H9 (cell line): ENCODE measurements at regions not wholly inside any gene's neighbourhood (a gene's known extent, or its start where the extent isn't known, plus 50 kb on each side); places are given as distances from the start of the nearest gene placed in this dataset.

Source experiments
- DNase-seq: peaks from one replicate; pipeline ENCODE4 v3.0.0-alpha.2; 2017
- H2AFZ ChIP-seq: one replicate; pipeline ENCODE4 v1.6.1; 2013; ENCODE audit warnings: mild to moderate bottlenecking, low read length, control low read depth, moderate library complexity
- H2AK5ac ChIP-seq: 2 replicates; pipeline ENCODE4 v1.6.1; 2013; ENCODE audit warnings: low read length, control low read depth, mixed read lengths; ENCODE audit not compliant: insufficient read length
- H2BK120ac ChIP-seq: one replicate; pipeline ENCODE4 v1.6.1; 2013; ENCODE audit warnings: low read depth, mild to moderate bottlenecking, low read length, control low read depth, inconsistent platforms; ENCODE audit not compliant: poor library complexity, severe bottlenecking
- H2BK12ac ChIP-seq: 2 replicates; pipeline ENCODE4 v1.6.1; 2013; ENCODE audit warnings: low read length, control low read depth, mixed read lengths, low read depth; ENCODE audit not compliant: insufficient read length
- H2BK15ac ChIP-seq: 2 replicates; pipeline ENCODE4 v1.6.1; 2013; ENCODE audit warnings: low read depth, low read length, control low read depth
- H2BK20ac ChIP-seq: one replicate; pipeline ENCODE4 v1.6.1; 2013; ENCODE audit warnings: low read depth, mild to moderate bottlenecking, low read length, control low read depth, inconsistent platforms; ENCODE audit not compliant: poor library complexity, severe bottlenecking
- H2BK5ac ChIP-seq: 2 replicates; pipeline ENCODE4 v1.6.1; 2013; ENCODE audit warnings: low read length, control low read depth, mixed read lengths; ENCODE audit not compliant: insufficient read length
- H3K14ac ChIP-seq: 2 replicates; pipeline ENCODE4 v1.6.1; 2013; ENCODE audit warnings: low read length, control low read depth; ENCODE audit not compliant: insufficient read depth
- H3K18ac ChIP-seq: 2 replicates; pipeline ENCODE4 v1.6.1; 2013; ENCODE audit warnings: low read depth, mild to moderate bottlenecking, mixed read lengths, low read length, control low read depth; ENCODE audit not compliant: insufficient read length
- H3K23ac ChIP-seq: 2 replicates; pipeline ENCODE4 v1.6.1; 2013; ENCODE audit warnings: low read length, control low read depth, mixed read lengths, low read depth; ENCODE audit not compliant: insufficient read length
- H3K23me2 ChIP-seq: 2 replicates; pipeline ENCODE4 v1.6.1; 2013; ENCODE audit warnings: low read depth, mild to moderate bottlenecking, mixed read lengths, low read length, control low read depth; ENCODE audit not compliant: insufficient read length, poor library complexity, severe bottlenecking
- H3K27ac ChIP-seq: 2 replicates; pipeline ENCODE4 v1.5.1; 2013; ENCODE audit warnings: low read length, control low read depth, mixed read lengths, low read depth; ENCODE audit not compliant: insufficient read length
- H3K27me3 ChIP-seq: 2 replicates; pipeline ENCODE4 v1.6.1; 2013; ENCODE audit warnings: low read length, control low read depth, inconsistent platforms; ENCODE audit not compliant: insufficient read depth
- H3K4ac ChIP-seq: 2 replicates; pipeline ENCODE4 v1.6.1; 2013; ENCODE audit warnings: low read depth, mild to moderate bottlenecking, control low read depth, inconsistent platforms, low read length, moderate library complexity
- H3K4me1 ChIP-seq: 2 replicates; pipeline ENCODE4 v1.6.1; 2013; ENCODE audit warnings: low read length, control low read depth, inconsistent platforms; ENCODE audit not compliant: insufficient read depth
- H3K4me2 ChIP-seq: 2 replicates; pipeline ENCODE4 v1.6.1; 2013; ENCODE audit warnings: low read length, control low read depth, mixed read lengths; ENCODE audit not compliant: insufficient read length, insufficient read depth
- H3K56ac ChIP-seq: 2 replicates; pipeline ENCODE4 v1.6.1; 2013; ENCODE audit warnings: low read depth, mild to moderate bottlenecking, mixed read lengths, low read length, control low read depth; ENCODE audit not compliant: insufficient read length
- H3K79me1 ChIP-seq: 2 replicates; pipeline ENCODE4 v1.6.1; 2013; ENCODE audit warnings: low read depth, mild to moderate bottlenecking, moderate library complexity, low read length, control low read depth, inconsistent platforms; ENCODE audit not compliant: insufficient read depth, poor library complexity, severe bottlenecking
- H3K79me2 ChIP-seq: 2 replicates; pipeline ENCODE4 v1.6.1; 2013; ENCODE audit warnings: low read length, control low read depth, inconsistent platforms; ENCODE audit not compliant: insufficient read depth
- H3K9ac ChIP-seq: 2 replicates; pipeline ENCODE4 v1.6.1; 2013; ENCODE audit warnings: low read length, control low read depth, mixed read lengths; ENCODE audit not compliant: insufficient read length; ENCODE audit errors: extremely low read depth
- H3K9me3 ChIP-seq: one replicate; pipeline ENCODE4 v1.6.1; 2013; ENCODE audit warnings: low read depth, low read length, inconsistent platforms; ENCODE audit not compliant: control insufficient read depth
- H3T11ph ChIP-seq: one replicate; pipeline ENCODE4 v1.6.1; 2013; ENCODE audit warnings: mild to moderate bottlenecking, low read length, control low read depth, inconsistent platforms
- H4K20me1 ChIP-seq: one replicate; pipeline ENCODE4 v1.6.1; 2013; ENCODE audit not compliant: control insufficient read depth, insufficient read length, insufficient read depth
- H4K5ac ChIP-seq: 2 replicates; pipeline ENCODE4 v1.6.1; 2013; ENCODE audit warnings: low read depth, mild to moderate bottlenecking, mixed read lengths, low read length, control low read depth; ENCODE audit not compliant: insufficient read length
- H4K8ac ChIP-seq: replicated peaks from 2 replicates; pipeline ENCODE4 v1.6.1; 2013; ENCODE audit warnings: low read length, control low read depth, mixed read lengths, low read depth; ENCODE audit not compliant: insufficient read length
- H4K91ac ChIP-seq: 2 replicates; pipeline ENCODE4 v1.6.1; 2013; ENCODE audit warnings: low read depth, mild to moderate bottlenecking, moderate library complexity, mixed read lengths, low read length, control low read depth; ENCODE audit not compliant: insufficient read length
- H3K27ac Mint-ChIP-seq, 3 experiments: 2 replicates in 2 of 3; 3 replicates in 1 of 3; pipeline ENCODE4 v1.8.0; 2020 to 2021; ENCODE audit warnings: mixed read lengths in 3 of 3, mild to moderate bottlenecking in 1 of 3, moderate library complexity in 1 of 3
- H3K27me3 Mint-ChIP-seq: 2 replicates; pipeline ENCODE4 v1.8.0; 2021; ENCODE audit warnings: low read depth, mild to moderate bottlenecking, moderate library complexity, mixed read lengths
- H3K36me3 Mint-ChIP-seq, 3 experiments: 2 replicates in 2 of 3; 3 replicates in 1 of 3; pipeline ENCODE4 v1.8.0; 2020 to 2021; ENCODE audit warnings: low read depth in 3 of 3, mixed read lengths in 3 of 3; ENCODE audit not compliant: insufficient read depth in 1 of 3
- H3K4me1 Mint-ChIP-seq, 2 experiments: 2 replicates each; pipeline ENCODE4 v1.8.0; 2020; ENCODE audit warnings: mixed read lengths in 2 of 2
- H3K4me3 Mint-ChIP-seq, 2 experiments: 2 replicates in 1 of 2; 3 replicates in 1 of 2; pipeline ENCODE4 v1.8.0; 2020 to 2021; ENCODE audit warnings: mild to moderate bottlenecking in 2 of 2, mixed read lengths in 2 of 2, moderate library complexity in 1 of 2
- H3K9me3 Mint-ChIP-seq, 2 experiments: 2 replicates in 1 of 2; 3 replicates in 1 of 2; pipeline ENCODE4 v1.8.0; 2020; ENCODE audit warnings: mild to moderate bottlenecking in 2 of 2, mixed read lengths in 2 of 2, moderate library complexity in 1 of 2
- WGBS: extraction: QIAGEN DNeasy Blood & Tissue Kit; methylation state at CpG from one replicate; pipeline ENCODE4 v1.1.7; 2013; ENCODE audit warnings: missing lambda C conversion rate, low lambda C conversion rate, mixed read lengths; ENCODE audit not compliant: insufficient read length; ENCODE audit errors: extremely low coverage; 5-methylcytosine and 5-hydroxymethylcytosine counted together
- TF ChIP-seq, protein P1 (sequence below): fragments of 200-600 bp; sonication (generic); conservative IDR thresholded peaks from 3 replicates; pipeline ENCODE4 v1.8.0; 2021; ENCODE audit warnings: antibody characterized with exemption, mild to moderate bottlenecking

DNA sequence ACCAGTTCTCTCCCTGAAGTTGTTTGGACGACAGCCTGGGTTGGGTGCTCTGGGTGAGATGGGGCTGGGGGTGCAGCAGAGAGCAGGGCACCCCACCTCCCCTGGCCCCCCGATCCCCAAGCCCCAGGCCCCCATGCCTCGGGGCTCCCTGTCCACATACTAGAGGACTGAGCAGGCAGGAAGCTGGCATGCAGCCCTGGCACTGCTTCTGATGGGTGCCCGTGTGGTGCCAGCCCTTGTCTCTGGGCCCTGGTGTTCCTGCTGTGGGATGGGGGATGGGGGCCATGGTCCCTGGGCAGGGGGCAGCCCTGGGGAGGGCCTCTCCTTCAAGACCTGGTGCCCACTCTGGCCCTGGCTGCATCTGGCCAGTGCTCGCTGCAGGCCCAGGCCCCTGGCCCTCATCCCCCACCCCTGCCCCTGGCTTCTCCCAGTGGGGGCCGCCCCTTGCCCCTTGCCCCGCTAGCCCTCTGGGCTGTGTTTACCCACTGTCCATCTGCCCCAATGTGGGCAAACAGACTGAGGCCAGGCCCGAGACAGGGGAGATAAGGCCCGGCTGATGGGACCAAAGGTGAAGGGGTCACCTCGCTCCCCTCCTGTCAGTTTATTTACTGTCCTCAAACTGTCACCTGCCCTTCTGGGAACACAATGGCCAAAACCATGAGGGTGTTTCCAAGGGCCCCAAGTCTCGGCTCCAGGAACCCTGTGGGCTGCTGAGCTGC lies 67.3 kb upstream of the RXRA start:
- no peaks in the 10 kb centered on the region for H3K36me3 Mint-ChIP-seq
- H2AFZ ChIP-seq = no peak overlapping the region
- no peaks in the 10 kb centered on the region for H3K9me3 Mint-ChIP-seq
- no peak overlapping the region for H3K4me3 Mint-ChIP-seq
- no peak overlapping the region for H3K4me2 ChIP-seq
- no peak overlapping the region for H2BK15ac ChIP-seq
- H2BK12ac ChIP-seq = no peak overlapping the region
- H3K23me2 ChIP-seq = no peaks in the 10 kb centered on the region
- H3K4ac ChIP-seq = no peak overlapping the region
- DNase-seq = no peak
- TF ChIP-seq, protein P1, sequence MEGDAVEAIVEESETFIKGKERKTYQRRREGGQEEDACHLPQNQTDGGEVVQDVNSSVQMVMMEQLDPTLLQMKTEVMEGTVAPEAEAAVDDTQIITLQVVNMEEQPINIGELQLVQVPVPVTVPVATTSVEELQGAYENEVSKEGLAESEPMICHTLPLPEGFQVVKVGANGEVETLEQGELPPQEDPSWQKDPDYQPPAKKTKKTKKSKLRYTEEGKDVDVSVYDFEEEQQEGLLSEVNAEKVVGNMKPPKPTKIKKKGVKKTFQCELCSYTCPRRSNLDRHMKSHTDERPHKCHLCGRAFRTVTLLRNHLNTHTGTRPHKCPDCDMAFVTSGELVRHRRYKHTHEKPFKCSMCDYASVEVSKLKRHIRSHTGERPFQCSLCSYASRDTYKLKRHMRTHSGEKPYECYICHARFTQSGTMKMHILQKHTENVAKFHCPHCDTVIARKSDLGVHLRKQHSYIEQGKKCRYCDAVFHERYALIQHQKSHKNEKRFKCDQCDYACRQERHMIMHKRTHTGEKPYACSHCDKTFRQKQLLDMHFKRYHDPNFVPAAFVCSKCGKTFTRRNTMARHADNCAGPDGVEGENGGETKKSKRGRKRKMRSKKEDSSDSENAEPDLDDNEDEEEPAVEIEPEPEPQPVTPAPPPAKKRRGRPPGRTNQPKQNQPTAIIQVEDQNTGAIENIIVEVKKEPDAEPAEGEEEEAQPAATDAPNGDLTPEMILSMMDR = no peak
- H4K91ac ChIP-seq = no peak overlapping the region
- no peak overlapping the region for H3T11ph ChIP-seq
- H3K4me1 Mint-ChIP-seq = peaks cover 3 to 15% of the 10 kb centered on the region in 2 experiments
- H4K8ac ChIP-seq = no peak overlapping the region
- no peak overlapping the region for H3K27ac ChIP-seq
- no peak overlapping the region for H4K5ac ChIP-seq
- H3K27me3 Mint-ChIP-seq = peaks cover 4% of the 10 kb centered on the region
- H2BK20ac ChIP-seq = no peak overlapping the region
- H2AK5ac ChIP-seq = no peak overlapping the region
- H3K27me3 ChIP-seq = no peaks in the 10 kb centered on the region
- H3K14ac ChIP-seq = no peak overlapping the region
- H3K27ac Mint-ChIP-seq = no peak overlapping the region
- H3K23ac ChIP-seq = no peak overlapping the region
- H2BK120ac ChIP-seq = no peak overlapping the region
- H3K56ac ChIP-seq = no peak overlapping the region
- no peaks in the 10 kb centered on the region for H3K79me1 ChIP-seq
- H3K79me2 ChIP-seq = no peaks in the 10 kb centered on the region
- H2BK5ac ChIP-seq = no peak overlapping the region
- no peaks in the 10 kb centered on the region for H3K9me3 ChIP-seq
- no peak overlapping the region for H3K18ac ChIP-seq
- H4K20me1 ChIP-seq = no peaks in the 10 kb centered on the region
- no peaks in the 10 kb centered on the region for H3K4me1 ChIP-seq
- H3K9ac ChIP-seq = no peak overlapping the region
- no CpG with 5 or more reads among the region's 11 CpGs for WGBS
